ENCODE measurements at regions not wholly inside any gene's neighbourhood (a gene's known extent, or its start where the extent isn't known, plus 50 kb on each side); places are given as distances from the start of the nearest gene placed in this dataset.

- TF ChIP-seq CTCF (IDR thresholded peaks at IDR 0.05; ENCODE audit: insufficient read depth, low read length): no peak
- TF ChIP-seq POLR2AphosphoS5 (IDR thresholded peaks at IDR 0.05; ENCODE audit: low read depth): no peak
These were observed 100.0 kb upstream of the MLIP start for GRCh38 chr6:54011277-54011648.

Measured in HL-60 (cell line).